Spinal cord (tissue), 9 donors: ENCODE measurements at regions not wholly inside any gene's neighbourhood (a gene's known extent, or its start where the extent isn't known, plus 50 kb on each side); places are given as distances from the start of the nearest gene placed in this dataset.
"Not testable (repeated sequence)": the region's sequence is repeated elsewhere in the genome, so short reads cannot be mapped to it uniquely, and the experiment has no call there.

Experiments
- DNase-seq, 6 donors: peaks; one replicate each; pipeline versions ENCODE4 v3.0.0 to v3.0.0-alpha.2; 2013 to 2015; ENCODE audit warnings: low spot score in 6 of 6, low read depth in 4 of 6
- H3K27ac ChIP-seq: one replicate; pipeline ENCODE4 v1.5.1; 2013; ENCODE audit warnings: low read depth, low read length, control low read depth
- H3K27me3 ChIP-seq: one replicate; pipeline ENCODE4 v1.6.1; 2013; ENCODE audit warnings: low read length; ENCODE audit not compliant: control insufficient read depth, insufficient read depth
- H3K36me3 ChIP-seq: one replicate; pipeline ENCODE4 v1.6.1; 2013; ENCODE audit warnings: low read length; ENCODE audit not compliant: control insufficient read depth, insufficient read depth
- H3K4me1 ChIP-seq: one replicate; pipeline ENCODE4 v1.6.1; 2013; ENCODE audit warnings: low read length; ENCODE audit not compliant: control insufficient read depth, insufficient read depth
- H3K4me3 ChIP-seq: one replicate; pipeline ENCODE4 v1.5.1; 2013; ENCODE audit warnings: low read depth, low read length, control low read depth
- H3K9me3 ChIP-seq: one replicate; pipeline ENCODE4 v1.6.1; 2013; ENCODE audit warnings: low read length; ENCODE audit not compliant: control insufficient read depth, insufficient read depth
- whole genome bisulfite sequencing: methylation state at CpG from one replicate; pipeline ENCODE4 v1.1.5; 2013; ENCODE audit warnings: missing lambda C conversion rate; ENCODE audit not compliant: insufficient coverage; 5-methylcytosine and 5-hydroxymethylcytosine counted together
- donor health status: healthy.

GRCh38 chr3:29004885-29005599 is 275.8 kb upstream of the RBMS3 start:
- no peak overlapping the region for H3K4me3 ChIP-seq
- no peaks in the 10 kb centered on the region for H3K27me3 ChIP-seq
- no CpG with 5 or more reads among the region's 4 CpGs for WGBS
- H3K9me3 ChIP-seq: no peaks in the 10 kb centered on the region
- no peak overlapping the region for H3K27ac ChIP-seq
- H3K36me3 ChIP-seq: no peaks in the 10 kb centered on the region
- DNase-seq: peak in 1 of 6 donors; percentile 17
- no peaks in the 10 kb centered on the region for H3K4me1 ChIP-seq

GRCh38 chr3:29005862-29006261 is 275.0 kb upstream of the RBMS3 start:
- H3K4me3 ChIP-seq: no peak overlapping the region
- H3K36me3 ChIP-seq: no peaks in the 10 kb centered on the region
- H3K4me1 ChIP-seq: no peaks in the 10 kb centered on the region
- DNase-seq: peak in 1 of 6 donors; percentile 12
- H3K9me3 ChIP-seq: no peaks in the 10 kb centered on the region
- H3K27me3 ChIP-seq: no peaks in the 10 kb centered on the region
- no peak overlapping the region for H3K27ac ChIP-seq

GRCh38 chr3:29011441-29011840 is 269.4 kb upstream of the RBMS3 start:
- Histone ChIP-seq H3K9me3 (no peaks in the 10 kb centered on the region), H3K36me3 (no peaks in the 10 kb centered on the region), H3K27ac (no peak overlapping the region), H3K27me3 (no peaks in the 10 kb centered on the region), H3K4me3 (no peak overlapping the region), H3K4me1 (no peaks in the 10 kb centered on the region)
- DNase-seq: peak in 3 of 6 donors; percentile 9 to 71 (median 69)
- WGBS: no CpG with 5 or more reads among the region's 2 CpGs

- no peaks in the 10 kb centered on the region for H3K36me3 ChIP-seq
- peak in 2 of 6 donors; percentile 32 to 47 for DNase-seq
- H3K9me3 ChIP-seq: no peaks in the 10 kb centered on the region
- H3K4me1 ChIP-seq: no peaks in the 10 kb centered on the region
- H3K27ac ChIP-seq: no peak overlapping the region
- H3K4me3 ChIP-seq: no peak overlapping the region
- no CpG with 5 or more reads among the region's 3 CpGs for WGBS
- H3K27me3 ChIP-seq: no peaks in the 10 kb centered on the region
Observed at GRCh38 chr3:29011966-29012365, 268.9 kb upstream of the RBMS3 start.

- H3K4me3 ChIP-seq: no peak overlapping the region
- peaks cover 7% of the 10 kb centered on the region for H3K9me3 ChIP-seq
- DNase-seq: no peak
- no peaks in the 10 kb centered on the region for H3K27me3 ChIP-seq
- WGBS: no CpG with 5 or more reads among the region's 1 CpG
- H3K36me3 ChIP-seq: no peaks in the 10 kb centered on the region
- no peaks in the 10 kb centered on the region for H3K4me1 ChIP-seq
- H3K27ac ChIP-seq: no peak overlapping the region
Observed at GRCh38 chr3:29022976-29023375, 257.9 kb upstream of the RBMS3 start.

- Histone ChIP-seq H3K36me3 (no peaks in the 10 kb centered on the region), H3K27ac (no peak overlapping the region), H3K27me3 (no peaks in the 10 kb centered on the region), H3K4me1 (no peaks in the 10 kb centered on the region), H3K4me3 (no peak overlapping the region), H3K9me3 (peaks cover 7% of the 10 kb centered on the region)
- no peak for DNase-seq
- WGBS: no CpG with 5 or more reads among the region's 2 CpGs
Observed at GRCh38 chr3:29026286-29026685, 254.6 kb upstream of the RBMS3 start.

GRCh38 chr3:29026959-29027358 is 253.9 kb upstream of the RBMS3 start:
- no peaks in the 10 kb centered on the region for H3K4me1 ChIP-seq
- no peak overlapping the region for H3K27ac ChIP-seq
- H3K9me3 ChIP-seq: peaks cover 7% of the 10 kb centered on the region
- DNase-seq: no peak
- no CpG with 5 or more reads among the region's 3 CpGs for WGBS
- H3K36me3 ChIP-seq: no peaks in the 10 kb centered on the region
- no peaks in the 10 kb centered on the region for H3K27me3 ChIP-seq
- H3K4me3 ChIP-seq: no peak overlapping the region

- DNase-seq, H3K4me3 ChIP-seq, H3K27me3 ChIP-seq, H3K36me3 ChIP-seq, H3K4me1 ChIP-seq, H3K9me3 ChIP-seq, H3K27ac ChIP-seq: not testable (repeated sequence)
- WGBS: 100% methylated on average over 1 of the region's 2 CpGs
Observed at GRCh38 chr3:29031175-29031574, 249.7 kb upstream of the RBMS3 start.

- H3K27me3 ChIP-seq: no peaks in the 10 kb centered on the region
- H3K9me3 ChIP-seq: no peaks in the 10 kb centered on the region
- no peaks in the 10 kb centered on the region for H3K36me3 ChIP-seq
- DNase-seq: no peak
- no peaks in the 10 kb centered on the region for H3K4me1 ChIP-seq
- H3K27ac ChIP-seq: no peak overlapping the region
- no peak overlapping the region for H3K4me3 ChIP-seq
- WGBS: no CpG with 5 or more reads among the region's 3 CpGs
Observed at GRCh38 chr3:29033511-29033910, 247.4 kb upstream of the RBMS3 start.

GRCh38 chr3:29050155-29050554 is 230.7 kb upstream of the RBMS3 start:
- DNase-seq: no peak
- Histone ChIP-seq H3K27me3 (no peaks in the 10 kb centered on the region), H3K36me3 (no peaks in the 10 kb centered on the region), H3K4me3 (no peak overlapping the region), H3K27ac (no peak overlapping the region), H3K4me1 (no peaks in the 10 kb centered on the region), H3K9me3 (no peaks in the 10 kb centered on the region)
- WGBS: 60% methylated on average over 1 of the region's 2 CpGs
